ENCODE measurements at regions not wholly inside any gene's neighbourhood (a gene's known extent, or its start where the extent isn't known, plus 50 kb on each side); places are given as distances from the start of the nearest gene placed in this dataset.
"Not testable (repeated sequence)": the region's sequence is repeated elsewhere in the genome, so short reads cannot be mapped to it uniquely, and the experiment has no call there.

DNA sequence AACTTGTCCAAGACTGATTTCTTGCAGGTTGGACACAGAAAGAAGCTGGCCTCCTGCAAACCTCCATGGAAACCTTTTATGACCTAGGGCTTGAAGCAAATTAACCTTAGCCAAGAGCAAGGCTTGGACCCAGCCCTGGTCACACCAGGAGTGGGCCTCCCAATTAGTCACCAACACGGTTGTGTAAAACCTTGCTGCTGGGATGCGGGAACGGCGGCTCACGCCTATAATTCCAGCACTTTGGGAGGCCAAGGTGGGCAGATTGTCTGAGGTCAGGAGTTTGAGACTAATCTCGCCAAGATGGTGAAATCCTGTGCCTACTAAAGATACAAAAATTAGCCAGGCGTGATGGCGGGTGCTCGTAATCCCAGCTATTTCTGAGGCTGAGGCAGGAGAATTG is 419.9 kb downstream of the AASDHPPT start:
- DNase-seq = no peak
- no peak overlapping the region for H3K4me3 ChIP-seq (ENCODE audit: insufficient read depth, low read depth, low read length)
- H3K27me3 ChIP-seq (ENCODE audit: control insufficient read depth, insufficient read depth, low read length) = no peaks in the 10 kb centered on the region
- no peaks in the 10 kb centered on the region for H3K36me3 ChIP-seq (replicated peaks; ENCODE audit: control insufficient read depth, insufficient read depth, low read length)

DNA sequence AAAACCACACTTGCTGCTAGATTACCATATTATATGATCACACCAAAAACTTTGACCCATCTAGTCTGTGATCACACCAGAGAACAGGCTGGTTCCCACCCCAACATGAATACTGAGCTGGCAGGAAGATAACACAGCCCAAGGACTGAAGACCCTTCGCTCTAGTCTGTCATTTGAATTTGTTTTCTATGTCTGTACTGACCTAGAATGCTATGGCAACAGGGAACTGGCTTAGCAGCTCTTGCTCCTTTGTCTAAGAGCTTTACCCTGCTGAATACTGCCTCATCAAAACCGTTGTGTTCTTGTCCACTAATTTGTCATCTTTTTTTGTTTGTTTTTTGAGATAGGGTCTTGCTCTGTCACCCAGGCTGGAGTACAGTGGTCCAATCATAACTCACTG is 420.4 kb downstream of the AASDHPPT start:
- Histone ChIP-seq H3K4me3 (ENCODE audit: insufficient read depth, low read depth, low read length) (no peak overlapping the region), H3K36me3 (replicated peaks; ENCODE audit: control insufficient read depth, insufficient read depth, low read length) (no peaks in the 10 kb centered on the region), H3K27me3 (ENCODE audit: control insufficient read depth, insufficient read depth, low read length) (no peaks in the 10 kb centered on the region)
- no peak for DNase-seq

DNA sequence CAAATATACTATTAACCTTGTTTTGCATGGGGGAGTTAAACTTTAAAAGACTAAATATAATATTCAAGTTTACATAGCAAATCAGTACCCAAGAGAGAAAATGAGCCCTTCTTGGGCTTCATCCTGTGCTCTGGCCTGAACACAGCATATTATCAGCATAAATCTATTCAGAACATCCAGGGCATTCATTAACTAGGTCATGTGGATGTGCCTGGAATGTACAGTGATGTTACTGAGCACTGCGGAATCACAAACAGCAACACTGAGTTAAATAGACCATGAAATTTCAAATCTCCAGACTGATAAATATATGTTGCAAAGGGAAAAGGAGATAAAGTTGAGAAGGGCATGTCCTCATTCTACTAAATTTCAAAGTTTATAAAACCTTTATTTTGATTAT is 426.4 kb downstream of the AASDHPPT start:
- Histone ChIP-seq H3K4me3 (ENCODE audit: insufficient read depth, low read depth, low read length) (no peak overlapping the region), H3K27me3 (ENCODE audit: control insufficient read depth, insufficient read depth, low read length) (no peaks in the 10 kb centered on the region), H3K36me3 (replicated peaks; ENCODE audit: control insufficient read depth, insufficient read depth, low read length) (no peaks in the 10 kb centered on the region)
- no peak for DNase-seq

DNA sequence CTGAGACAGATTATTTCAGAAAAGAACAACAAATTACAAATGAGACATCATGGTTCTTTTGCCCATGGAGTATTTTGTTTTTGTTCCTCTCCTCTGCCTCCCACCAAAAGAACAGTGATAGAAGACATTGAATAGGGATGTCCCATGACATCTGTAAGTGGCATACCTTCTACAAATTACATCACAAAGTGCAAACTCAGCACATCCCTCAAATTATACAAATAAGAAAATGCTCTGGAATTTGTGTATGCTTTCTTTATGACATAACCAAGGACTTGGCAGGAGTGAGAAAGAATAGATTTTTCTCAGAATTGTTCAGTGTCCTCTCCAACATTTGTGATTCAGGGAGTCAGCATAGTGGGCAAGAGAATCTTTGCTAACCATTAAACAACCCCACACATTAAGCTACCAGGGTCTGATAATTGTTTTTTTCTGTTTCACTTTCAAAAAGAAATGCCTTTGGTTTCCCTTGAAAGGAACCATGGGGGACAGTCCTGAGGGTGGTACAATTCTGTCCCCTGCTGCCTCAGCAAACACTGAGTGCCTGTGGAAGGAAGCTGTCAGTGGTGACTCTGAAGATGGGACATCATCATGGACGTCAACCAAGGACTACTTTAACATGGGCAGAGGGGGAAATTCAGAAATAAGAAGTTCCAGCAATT is 430.3 kb downstream of the AASDHPPT start:
- H3K36me3 ChIP-seq (replicated peaks; ENCODE audit: control insufficient read depth, insufficient read depth, low read length) = no peaks in the 10 kb centered on the region
- no peak for DNase-seq
- no peak overlapping the region for H3K4me3 ChIP-seq (ENCODE audit: insufficient read depth, low read depth, low read length)
- no peaks in the 10 kb centered on the region for H3K27me3 ChIP-seq (ENCODE audit: control insufficient read depth, insufficient read depth, low read length)

DNA sequence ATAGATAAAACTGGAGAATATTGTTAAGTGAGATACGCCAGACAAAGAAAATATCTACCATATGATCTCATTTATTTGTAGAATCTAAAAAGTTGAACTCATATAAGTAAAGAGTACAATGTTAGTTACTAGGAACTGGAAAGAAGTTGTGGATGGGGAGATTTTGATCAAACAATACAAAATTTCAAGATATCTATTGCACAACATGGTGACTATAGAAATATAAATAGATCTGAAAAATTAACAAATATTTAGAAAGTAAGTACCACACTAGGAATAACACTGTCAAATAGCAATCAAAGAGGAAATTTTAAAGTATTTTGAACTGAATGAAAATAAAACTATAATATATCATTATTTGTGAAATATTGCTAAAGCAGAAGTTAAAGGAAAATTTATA is 437.2 kb downstream of the AASDHPPT start:
- no peaks in the 10 kb centered on the region for H3K27me3 ChIP-seq (ENCODE audit: control insufficient read depth, insufficient read depth, low read length)
- no peaks in the 10 kb centered on the region for H3K36me3 ChIP-seq (replicated peaks; ENCODE audit: control insufficient read depth, insufficient read depth, low read length)
- no peak for DNase-seq
- H3K4me3 ChIP-seq (ENCODE audit: insufficient read depth, low read depth, low read length) = no peak overlapping the region

DNA sequence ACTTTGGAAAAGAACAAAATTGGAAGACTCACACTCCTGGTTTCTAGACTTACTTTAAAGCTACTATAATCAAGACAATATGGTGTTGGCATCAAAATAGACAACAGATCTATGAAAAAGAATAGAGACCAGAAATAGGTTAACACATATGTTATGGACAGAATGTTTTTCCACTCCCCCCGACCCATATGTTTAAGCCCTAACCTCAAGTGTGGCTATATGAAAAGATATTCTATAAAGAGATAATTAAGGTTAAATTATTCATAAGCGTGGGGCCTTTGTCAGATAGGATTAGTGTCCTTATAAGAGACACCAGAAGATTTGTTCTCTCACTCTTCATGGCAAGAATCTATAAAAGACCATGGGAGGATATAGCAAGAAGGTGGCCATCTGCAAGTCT is 440.0 kb downstream of the AASDHPPT start:
- Histone ChIP-seq H3K27me3 (ENCODE audit: control insufficient read depth, insufficient read depth, low read length) (no peaks in the 10 kb centered on the region), H3K4me3 (ENCODE audit: insufficient read depth, low read depth, low read length) (no peak overlapping the region), H3K36me3 (replicated peaks; ENCODE audit: control insufficient read depth, insufficient read depth, low read length) (no peaks in the 10 kb centered on the region)
- no peak for DNase-seq

DNA sequence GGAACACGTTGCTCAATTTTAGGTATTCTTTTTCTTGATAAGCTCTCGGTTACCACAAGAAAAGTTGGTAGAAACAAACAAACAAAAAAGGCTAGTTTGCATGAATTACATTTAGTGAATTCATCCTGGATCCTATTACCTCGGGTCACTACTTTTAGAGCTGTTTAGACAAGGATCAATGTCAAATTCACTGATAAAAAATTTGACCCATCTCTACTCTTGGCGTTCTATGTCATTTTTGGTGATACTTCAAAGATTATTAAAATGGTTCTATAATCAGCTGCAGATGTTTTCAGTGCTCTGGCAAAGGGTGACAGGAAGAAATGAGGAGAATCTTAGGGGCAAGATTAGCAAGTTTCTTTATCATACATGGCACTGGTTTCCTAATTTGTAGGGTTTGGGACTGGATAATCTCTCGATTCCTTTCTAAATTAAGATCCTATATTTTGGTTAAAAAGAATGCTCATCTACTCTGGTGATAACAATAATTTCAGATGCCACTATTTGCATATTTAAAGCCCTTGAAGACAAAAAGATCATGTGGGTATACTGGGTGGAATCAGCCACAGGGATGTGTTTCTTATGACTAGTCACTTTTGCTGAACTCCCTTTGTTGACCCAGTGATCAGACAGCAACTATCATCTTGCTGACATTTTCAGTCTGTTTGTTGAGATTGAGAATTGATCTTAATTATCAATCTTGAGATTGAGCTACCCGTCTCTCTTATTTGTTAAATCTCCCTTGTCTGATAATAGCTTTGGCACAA is 442.9 kb downstream of the AASDHPPT start:
- no peaks in the 10 kb centered on the region for H3K36me3 ChIP-seq (replicated peaks; ENCODE audit: control insufficient read depth, insufficient read depth, low read length)
- no peak for DNase-seq
- no peak overlapping the region for H3K4me3 ChIP-seq (ENCODE audit: insufficient read depth, low read depth, low read length)
- H3K27me3 ChIP-seq (ENCODE audit: control insufficient read depth, insufficient read depth, low read length) = no peaks in the 10 kb centered on the region

DNA sequence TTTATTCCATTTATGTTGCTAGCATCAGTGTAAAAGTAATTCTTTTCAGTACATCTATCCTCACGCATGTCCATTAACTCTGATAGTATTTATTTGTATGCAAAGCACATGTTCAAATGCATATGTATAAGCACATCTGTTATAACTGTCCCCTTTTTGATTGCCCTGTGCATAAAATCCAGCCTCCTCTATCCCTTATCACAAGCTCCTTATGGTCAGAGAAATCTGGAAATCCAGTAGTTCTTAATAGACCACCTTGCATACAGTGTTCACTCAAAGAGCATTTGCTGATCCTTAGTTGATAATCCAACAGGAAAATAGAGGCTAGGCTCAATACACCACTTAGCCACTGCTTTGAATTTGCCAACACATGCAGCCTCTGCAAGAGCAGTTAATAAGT is 443.5 kb downstream of the AASDHPPT start:
- no peak overlapping the region for H3K4me3 ChIP-seq (ENCODE audit: insufficient read depth, low read depth, low read length)
- H3K27me3 ChIP-seq (ENCODE audit: control insufficient read depth, insufficient read depth, low read length) = no peaks in the 10 kb centered on the region
- no peaks in the 10 kb centered on the region for H3K36me3 ChIP-seq (replicated peaks; ENCODE audit: control insufficient read depth, insufficient read depth, low read length)
- no peak for DNase-seq

DNA sequence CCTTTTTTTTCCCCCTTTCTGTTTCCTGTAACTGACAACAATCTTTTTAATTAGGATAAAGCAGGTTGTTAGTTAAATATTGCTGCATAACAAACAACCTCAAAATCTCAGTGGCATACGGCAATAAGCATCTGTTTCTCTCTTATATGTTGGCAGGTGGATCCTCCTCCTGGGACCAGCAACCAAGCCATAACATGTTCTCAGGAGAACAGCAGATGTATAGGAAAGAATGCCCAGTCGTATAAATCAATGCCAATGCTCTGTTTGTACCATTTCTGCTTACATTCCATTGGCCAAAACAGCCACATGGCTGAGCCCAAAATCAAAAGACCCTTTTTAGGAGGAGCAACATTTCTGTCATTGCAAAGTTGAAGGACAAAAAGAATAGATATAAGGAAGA is 445.7 kb downstream of the AASDHPPT start:
- Histone ChIP-seq H3K4me3 (ENCODE audit: insufficient read depth, low read depth, low read length) (no peak overlapping the region), H3K27me3 (ENCODE audit: control insufficient read depth, insufficient read depth, low read length) (no peaks in the 10 kb centered on the region), H3K36me3 (replicated peaks; ENCODE audit: control insufficient read depth, insufficient read depth, low read length) (no peaks in the 10 kb centered on the region)
- no peak for DNase-seq

DNA sequence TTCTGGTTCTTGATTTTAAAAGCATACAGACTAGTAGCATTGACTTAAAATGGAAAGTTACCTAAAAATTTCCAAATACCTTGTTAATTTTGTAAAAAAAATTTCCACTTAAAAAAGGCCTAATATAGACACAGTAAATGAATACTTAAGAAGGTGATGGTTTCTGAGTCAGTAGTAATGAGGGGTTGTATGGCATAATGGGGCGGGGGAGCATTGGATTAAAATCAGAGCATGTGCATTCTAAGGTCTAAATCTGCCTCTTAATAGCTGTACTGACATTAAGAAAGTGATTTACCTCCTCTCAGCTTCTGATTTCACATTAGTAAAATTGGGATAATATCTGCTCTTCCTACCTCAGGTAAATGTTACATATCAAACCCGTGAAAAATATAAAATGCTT is 446.5 kb downstream of the AASDHPPT start:
- no peaks in the 10 kb centered on the region for H3K36me3 ChIP-seq (replicated peaks; ENCODE audit: control insufficient read depth, insufficient read depth, low read length)

DNA sequence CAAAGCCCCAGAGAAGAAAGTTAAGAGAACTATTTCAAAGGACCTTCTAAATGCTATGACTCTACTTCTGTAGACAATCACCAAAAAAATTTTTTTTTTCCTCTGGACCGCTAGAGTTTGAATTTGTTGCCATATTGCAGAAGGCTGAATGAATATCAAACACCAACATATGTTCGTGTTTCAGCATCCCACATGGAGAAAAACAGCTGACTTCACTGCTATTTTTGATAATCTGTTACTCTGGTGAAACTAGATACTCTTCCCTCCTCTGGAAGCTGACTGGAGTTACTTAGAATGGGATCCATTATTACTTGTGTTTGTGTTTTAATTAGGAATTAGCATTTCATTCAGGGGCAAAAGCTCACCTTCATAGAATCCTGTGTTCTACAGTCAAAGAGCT is 447.0 kb downstream of the AASDHPPT start:
- no peaks in the 10 kb centered on the region for H3K27me3 ChIP-seq (ENCODE audit: control insufficient read depth, insufficient read depth, low read length)
- H3K4me3 ChIP-seq (ENCODE audit: insufficient read depth, low read depth, low read length) = no peak overlapping the region
- no peak for DNase-seq
- no peaks in the 10 kb centered on the region for H3K36me3 ChIP-seq (replicated peaks; ENCODE audit: control insufficient read depth, insufficient read depth, low read length)

More for the DNA sequence above, 446.5 kb downstream of the AASDHPPT start:
- Histone ChIP-seq H3K4me3 (ENCODE audit: insufficient read depth, low read depth, low read length) (no peak overlapping the region), H3K27me3 (ENCODE audit: control insufficient read depth, insufficient read depth, low read length) (no peaks in the 10 kb centered on the region)
- no peak for DNase-seq

DNA sequence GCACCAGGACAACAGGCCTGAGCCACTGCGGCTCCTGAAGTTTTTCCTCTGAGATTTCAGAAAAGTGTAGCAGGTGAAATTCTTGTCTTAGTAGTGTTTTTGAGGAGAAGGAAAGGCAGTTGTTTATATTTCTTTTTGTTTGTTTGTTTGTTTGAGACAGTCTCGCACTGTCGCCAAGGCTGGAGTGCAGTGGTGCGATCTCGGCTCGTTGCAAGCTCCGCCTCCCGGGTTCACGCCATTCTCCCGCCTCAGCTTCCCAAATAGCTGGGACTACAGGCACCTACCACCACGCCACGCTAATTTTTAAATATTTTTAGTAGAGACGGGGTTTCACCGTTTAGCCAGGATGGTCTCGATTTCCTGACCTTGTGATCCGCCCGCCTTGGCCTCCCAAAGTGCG is 454.2 kb downstream of the AASDHPPT start:
- not testable (repeated sequence) for H3K36me3 ChIP-seq (replicated peaks; ENCODE audit: control insufficient read depth, insufficient read depth, low read length); DNase-seq; H3K27me3 ChIP-seq (ENCODE audit: control insufficient read depth, insufficient read depth, low read length); H3K4me3 ChIP-seq (ENCODE audit: insufficient read depth, low read depth, low read length)

DNA sequence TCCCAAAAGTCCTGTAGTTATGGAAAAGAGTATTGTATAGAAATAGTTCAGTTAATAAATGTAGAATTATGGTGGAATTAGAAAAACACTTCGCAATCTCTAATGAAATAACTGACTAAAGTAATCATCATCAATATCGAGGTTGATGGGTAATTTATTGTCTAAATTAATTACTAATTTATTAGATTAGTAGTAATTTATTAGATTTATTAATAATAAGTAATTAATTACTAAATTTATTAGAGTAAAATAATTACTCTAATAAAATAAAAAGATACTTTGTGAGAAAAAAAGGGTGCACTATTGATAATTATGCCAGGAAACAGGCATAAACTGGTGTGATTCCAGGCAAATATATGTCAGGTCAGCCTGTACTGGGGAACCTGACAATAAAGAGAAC is 455.6 kb downstream of the AASDHPPT start:
- no peak for DNase-seq
- no peak overlapping the region for H3K4me3 ChIP-seq (ENCODE audit: insufficient read depth, low read depth, low read length)
- H3K36me3 ChIP-seq (replicated peaks; ENCODE audit: control insufficient read depth, insufficient read depth, low read length) = no peaks in the 10 kb centered on the region
- H3K27me3 ChIP-seq (ENCODE audit: control insufficient read depth, insufficient read depth, low read length) = no peaks in the 10 kb centered on the region

DNA sequence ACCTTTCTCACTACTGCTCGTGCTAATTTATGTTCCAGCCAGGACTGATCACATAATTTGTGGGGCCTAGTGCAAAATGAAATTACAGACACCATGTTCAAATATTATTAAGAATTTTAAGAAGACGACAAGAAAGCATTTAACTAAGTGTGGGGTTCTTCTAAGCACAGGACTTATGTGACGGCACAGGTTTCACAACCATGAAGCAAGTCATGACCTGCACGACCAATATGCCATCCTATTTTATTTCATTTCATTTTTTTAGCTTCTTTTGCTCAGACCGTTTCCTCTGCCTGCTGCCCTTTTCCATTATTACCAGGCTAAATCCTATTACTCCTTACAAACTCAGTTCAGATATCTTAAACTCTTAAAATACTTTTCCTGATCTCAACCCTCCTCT is 462.5 kb downstream of the AASDHPPT start:
- Histone ChIP-seq H3K4me3 (ENCODE audit: insufficient read depth, low read depth, low read length) (no peak overlapping the region), H3K36me3 (replicated peaks; ENCODE audit: control insufficient read depth, insufficient read depth, low read length) (no peaks in the 10 kb centered on the region), H3K27me3 (ENCODE audit: control insufficient read depth, insufficient read depth, low read length) (no peaks in the 10 kb centered on the region)
- no peak for DNase-seq

DNA sequence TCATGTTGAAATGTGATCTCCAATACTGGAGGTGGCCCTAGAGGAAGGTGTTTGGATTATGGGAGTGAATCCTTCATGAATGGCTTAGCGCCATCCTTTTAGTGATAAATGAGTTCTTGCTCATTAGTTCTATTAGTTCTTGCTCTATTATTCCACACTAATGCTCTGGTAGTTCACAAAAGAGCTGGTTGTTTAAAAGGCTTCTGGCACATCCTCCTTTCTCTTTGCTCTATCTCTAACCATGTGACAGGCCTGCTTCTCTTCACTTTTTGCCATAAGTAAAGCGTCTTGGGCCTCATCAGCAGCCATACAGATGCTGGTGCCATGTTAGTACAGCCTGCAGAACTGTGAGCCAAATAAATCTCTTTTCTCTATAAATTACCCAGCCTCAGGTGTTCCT is 469.9 kb downstream of the GUCY1A2 start:
- no peak for DNase-seq
- Histone ChIP-seq H3K4me3 (ENCODE audit: insufficient read depth, low read depth, low read length) (no peak overlapping the region), H3K27me3 (ENCODE audit: control insufficient read depth, insufficient read depth, low read length) (no peaks in the 10 kb centered on the region), H3K36me3 (replicated peaks; ENCODE audit: control insufficient read depth, insufficient read depth, low read length) (no peaks in the 10 kb centered on the region)

Measured in H7 (cell line).